Mesenchymal stem cell (in vitro differentiated cells and primary cell): ENCODE measurements at regions not wholly inside any gene's neighbourhood (a gene's known extent, or its start where the extent isn't known, plus 50 kb on each side); places are given as distances from the start of the nearest gene placed in this dataset.

Experiments used
- DNase-seq: peaks from one replicate; pipeline ENCODE4 v3.0.0-alpha.2; 2013
- H2AFZ ChIP-seq: one replicate; pipeline ENCODE4 v1.6.1; 2013; ENCODE audit warnings: low read depth, mild to moderate bottlenecking, control low read depth, inconsistent platforms, low read length, moderate library complexity
- H2AK5ac ChIP-seq: 2 replicates; pipeline ENCODE4 v1.6.1; 2013; ENCODE audit warnings: low read length, moderate library complexity, mild to moderate bottlenecking, inconsistent platforms; ENCODE audit not compliant: severe bottlenecking
- H2BK120ac ChIP-seq: one replicate; pipeline ENCODE4 v1.6.1; 2013; ENCODE audit warnings: low read depth, mild to moderate bottlenecking, inconsistent platforms, low read length, moderate library complexity
- H2BK12ac ChIP-seq, 2 experiments: one replicate each; pipeline ENCODE4 v1.6.1; 2013; ENCODE audit warnings: inconsistent platforms in 2 of 2, low read length in 2 of 2, mild to moderate bottlenecking in 2 of 2, moderate library complexity in 2 of 2, control low read depth in 1 of 2
- H2BK15ac ChIP-seq: one replicate; pipeline ENCODE4 v1.6.1; 2013; ENCODE audit warnings: mild to moderate bottlenecking, low read depth, inconsistent platforms; ENCODE audit not compliant: poor library complexity, severe bottlenecking
- H2BK5ac ChIP-seq: 2 replicates; pipeline ENCODE4 v1.6.1; 2013; ENCODE audit warnings: low read depth, mild to moderate bottlenecking, low read length, control low read depth, inconsistent platforms; ENCODE audit not compliant: poor library complexity, severe bottlenecking
- H3K14ac ChIP-seq, 2 experiments: one replicate each; pipeline ENCODE4 v1.6.1; 2013; ENCODE audit warnings: inconsistent platforms in 2 of 2, low read length in 2 of 2, control low read depth in 1 of 2, mild to moderate bottlenecking in 1 of 2, moderate library complexity in 1 of 2
- H3K18ac ChIP-seq, 2 experiments: one replicate each; pipeline ENCODE4 v1.6.1; 2013; ENCODE audit warnings: inconsistent platforms in 2 of 2, low read length in 2 of 2, control low read depth in 1 of 2, low read depth in 1 of 2, mild to moderate bottlenecking in 1 of 2
- H3K23ac ChIP-seq, 2 experiments: one replicate each; pipeline ENCODE4 v1.6.1; 2013; ENCODE audit warnings: inconsistent platforms in 2 of 2, low read length in 2 of 2, mild to moderate bottlenecking in 2 of 2, moderate library complexity in 2 of 2, control low read depth in 1 of 2
- H3K27ac ChIP-seq: 2 replicates; pipeline ENCODE4 v1.5.1; 2013; ENCODE audit warnings: mild to moderate bottlenecking, moderate library complexity, low read length, control low read depth, inconsistent platforms; ENCODE audit not compliant: poor library complexity, severe bottlenecking
- H3K27me3 ChIP-seq, 2 experiments: 2 replicates each; pipeline versions ENCODE4 v1.6.1 to v1.7.0; 2013; ENCODE audit warnings: low read length in 2 of 2, mild to moderate bottlenecking in 2 of 2, moderate library complexity in 2 of 2, control low read depth in 1 of 2, inconsistent platforms in 1 of 2; ENCODE audit not compliant: control insufficient read depth in 1 of 2, insufficient read depth in 1 of 2
- H3K36me3 ChIP-seq, 2 experiments: 2 replicates each; pipeline versions ENCODE4 v1.6.1 to v1.7.0; 2013; ENCODE audit warnings: low read length in 2 of 2, control low read depth in 1 of 2, inconsistent platforms in 1 of 2, low read depth in 1 of 2, mild to moderate bottlenecking in 1 of 2; ENCODE audit not compliant: insufficient read depth in 2 of 2, control insufficient read depth in 1 of 2
- H3K4ac ChIP-seq, 2 experiments: one replicate each; pipeline ENCODE4 v1.6.1; 2013; ENCODE audit warnings: inconsistent platforms in 2 of 2, low read length in 2 of 2, mild to moderate bottlenecking in 2 of 2, moderate library complexity in 2 of 2, control low read depth in 1 of 2, low read depth in 1 of 2
- H3K4me1 ChIP-seq: 2 replicates; pipeline ENCODE4 v1.6.1; 2013; ENCODE audit warnings: low read depth, low read length, control low read depth; ENCODE audit not compliant: control insufficient read depth, insufficient read depth
- H3K4me2 ChIP-seq: 2 replicates; pipeline ENCODE4 v1.6.1; 2013; ENCODE audit warnings: low read length, mild to moderate bottlenecking, inconsistent platforms; ENCODE audit not compliant: poor library complexity, severe bottlenecking
- H3K4me3 ChIP-seq, 2 experiments: 2 replicates each; pipeline versions ENCODE4 v1.5.1 to v1.7.0; 2013; ENCODE audit warnings: low read length in 2 of 2, mild to moderate bottlenecking in 2 of 2, control low read depth in 1 of 2, low read depth in 1 of 2; ENCODE audit not compliant: insufficient read depth in 1 of 2
- H3K79me1 ChIP-seq: replicated peaks from 2 replicates; pipeline ENCODE4 v1.6.1; 2013; ENCODE audit warnings: mild to moderate bottlenecking, control low read depth, low read length, inconsistent platforms; ENCODE audit not compliant: poor library complexity, severe bottlenecking
- H3K9ac ChIP-seq: 2 replicates; pipeline ENCODE4 v1.7.0; 2013; ENCODE audit warnings: mild to moderate bottlenecking, low read length, moderate library complexity
- H3K9me3 ChIP-seq: 2 replicates; pipeline ENCODE4 v1.7.0; 2013; ENCODE audit warnings: mild to moderate bottlenecking, low read length; ENCODE audit not compliant: control insufficient read depth
- H4K8ac ChIP-seq: one replicate; pipeline ENCODE4 v1.6.1; 2013; ENCODE audit warnings: inconsistent platforms, mild to moderate bottlenecking, low read length, moderate library complexity
- H4K91ac ChIP-seq: one replicate; pipeline ENCODE4 v1.6.1; 2013; ENCODE audit warnings: mild to moderate bottlenecking, low read length, inconsistent platforms
- WGBS: methylation state at CpG from one replicate; pipeline ENCODE4 v1.1.7; 2013; ENCODE audit warnings: mixed read lengths; 5-methylcytosine and 5-hydroxymethylcytosine counted together

GRCh38 chr1:30572192-30572591, 151.2 kb downstream of the MATN1 start:
- H4K91ac ChIP-seq = no peak overlapping the region
- H3K27me3 ChIP-seq = peaks cover 0 to 3% of the 10 kb centered on the region in 2 experiments
- no peak overlapping the region for H2AK5ac ChIP-seq
- no peak overlapping the region for H3K4me3 ChIP-seq
- H3K23ac ChIP-seq = no peak overlapping the region
- no peak overlapping the region for H3K4me2 ChIP-seq
- H4K8ac ChIP-seq = no peak overlapping the region
- no peak overlapping the region for H3K18ac ChIP-seq
- no peak overlapping the region for H2BK15ac ChIP-seq
- H3K36me3 ChIP-seq = no peaks in the 10 kb centered on the region
- no peak for DNase-seq
- H3K27ac ChIP-seq = no peak overlapping the region
- H3K14ac ChIP-seq = no peak overlapping the region
- no peak overlapping the region for H3K9ac ChIP-seq
- H3K9me3 ChIP-seq = no peaks in the 10 kb centered on the region
- no peaks in the 10 kb centered on the region for H3K4me1 ChIP-seq
- H3K79me1 ChIP-seq = no peaks in the 10 kb centered on the region
- no peak overlapping the region for H2BK12ac ChIP-seq
- H2BK120ac ChIP-seq = no peak overlapping the region
- H2AFZ ChIP-seq = no peak overlapping the region
- H3K4ac ChIP-seq = no peak overlapping the region
- no peak overlapping the region for H2BK5ac ChIP-seq

GRCh38 chr1:30571380-30571779, 152.0 kb downstream of the MATN1 start:
- H3K27ac ChIP-seq = no peak overlapping the region
- H4K91ac ChIP-seq = no peak overlapping the region
- H3K9me3 ChIP-seq = no peaks in the 10 kb centered on the region
- no peak for DNase-seq
- H3K23ac ChIP-seq = no peak overlapping the region
- no peak overlapping the region for H3K4me3 ChIP-seq
- no peak overlapping the region for H2BK5ac ChIP-seq
- no peak overlapping the region for H2BK120ac ChIP-seq
- H4K8ac ChIP-seq = no peak overlapping the region
- H2BK12ac ChIP-seq = no peak overlapping the region
- H2AFZ ChIP-seq = no peak overlapping the region
- H3K27me3 ChIP-seq = peaks cover 0 to 3% of the 10 kb centered on the region in 2 experiments
- H3K9ac ChIP-seq = no peak overlapping the region
- no peaks in the 10 kb centered on the region for H3K4me1 ChIP-seq
- no peaks in the 10 kb centered on the region for H3K79me1 ChIP-seq
- no peak overlapping the region for H2BK15ac ChIP-seq
- 70% methylated on average over 4 of the region's 4 CpGs for WGBS
- no peak overlapping the region for H3K18ac ChIP-seq
- H2AK5ac ChIP-seq = no peak overlapping the region
- no peak overlapping the region for H3K14ac ChIP-seq
- no peaks in the 10 kb centered on the region for H3K36me3 ChIP-seq
- no peak overlapping the region for H3K4me2 ChIP-seq
- H3K4ac ChIP-seq = no peak overlapping the region

GRCh38 chr1:30569384-30569783, 154.0 kb downstream of the MATN1 start:
- Histone ChIP-seq H4K8ac (no peak overlapping the region), H3K14ac (no peak overlapping the region), H3K18ac (no peak overlapping the region), H3K4me2 (no peak overlapping the region), H2AK5ac (no peak overlapping the region), H3K9ac (no peak overlapping the region), H2BK12ac (no peak overlapping the region), H2BK15ac (no peak overlapping the region), H3K4ac (no peak overlapping the region), H2BK5ac (no peak overlapping the region), H4K91ac (no peak overlapping the region), H3K4me3 (no peak overlapping the region), H3K27me3 (peaks cover 0 to 3% of the 10 kb centered on the region in 2 experiments), H2BK120ac (no peak overlapping the region), H3K4me1 (no peaks in the 10 kb centered on the region), H3K36me3 (no peaks in the 10 kb centered on the region), H2AFZ (no peak overlapping the region), H3K79me1 (no peaks in the 10 kb centered on the region), H3K23ac (no peak overlapping the region), H3K27ac (no peak overlapping the region), H3K9me3 (no peaks in the 10 kb centered on the region)
- DNase-seq = no peak
- 62% methylated on average over 3 of the region's 3 CpGs for WGBS

- H3K36me3 ChIP-seq = no peaks in the 10 kb centered on the region
- H2BK5ac ChIP-seq = no peak overlapping the region
- no peak overlapping the region for H2BK120ac ChIP-seq
Measured at GRCh38 chr1:30562559-30562958, 160.8 kb downstream of the MATN1 start.

More at GRCh38 chr1:30562559-30562958, 160.8 kb downstream of the MATN1 start:
- Histone ChIP-seq H3K23ac (no peak overlapping the region), H3K4ac (no peak overlapping the region), H3K9ac (no peak overlapping the region), H3K14ac (no peak overlapping the region), H3K4me1 (no peaks in the 10 kb centered on the region), H3K27ac (no peak overlapping the region), H2BK12ac (no peak overlapping the region), H3K79me1 (no peaks in the 10 kb centered on the region), H4K91ac (no peak overlapping the region), H4K8ac (no peak overlapping the region), H2BK15ac (no peak overlapping the region), H3K27me3 (no peaks in the 10 kb centered on the region), H2AFZ (no peak overlapping the region), H3K9me3 (peaks cover 58% of the 10 kb centered on the region), H3K4me2 (no peak overlapping the region), H3K18ac (no peak overlapping the region), H2AK5ac (no peak overlapping the region), H3K4me3 (no peak overlapping the region)
- DNase-seq = no peak
